Glomerular visceral epithelial cell (primary cell): ENCODE measurements at regions not wholly inside any gene's neighbourhood (a gene's known extent, or its start where the extent isn't known, plus 50 kb on each side); places are given as distances from the start of the nearest gene placed in this dataset.

ENCODE experiments used
- DNase-seq: peaks from one replicate; pipeline ENCODE4 v3.0.0-alpha.2; 2016; ENCODE audit errors: extremely low spot score

DNA sequence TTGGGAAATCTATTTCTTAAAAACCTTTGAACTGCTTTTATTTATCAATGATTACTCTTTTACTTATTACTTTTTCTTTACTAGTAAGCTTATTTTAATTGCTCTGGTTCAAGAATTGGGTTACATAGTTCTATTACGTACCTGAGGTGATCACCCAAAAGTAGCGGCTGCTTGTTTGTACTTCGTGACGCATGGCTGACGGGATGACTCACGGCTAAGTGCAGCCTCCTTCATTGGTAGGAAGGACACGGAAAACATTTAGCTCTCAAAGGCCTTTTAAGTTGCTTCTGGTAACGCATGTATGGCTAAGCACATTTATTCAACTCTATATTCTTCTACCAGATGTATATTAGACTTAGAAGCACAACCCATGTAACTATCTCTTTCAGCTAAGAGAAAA, 285.8 kb upstream of the SP4 start:
- no peak for DNase-seq

- DNase-seq: no peak
Observed at GRCh38 chr7:21146642-21147423, 281.1 kb upstream of the SP4 start.

GRCh38 chr7:21149809-21150208, 278.1 kb upstream of the SP4 start:
- no peak for DNase-seq

DNA sequence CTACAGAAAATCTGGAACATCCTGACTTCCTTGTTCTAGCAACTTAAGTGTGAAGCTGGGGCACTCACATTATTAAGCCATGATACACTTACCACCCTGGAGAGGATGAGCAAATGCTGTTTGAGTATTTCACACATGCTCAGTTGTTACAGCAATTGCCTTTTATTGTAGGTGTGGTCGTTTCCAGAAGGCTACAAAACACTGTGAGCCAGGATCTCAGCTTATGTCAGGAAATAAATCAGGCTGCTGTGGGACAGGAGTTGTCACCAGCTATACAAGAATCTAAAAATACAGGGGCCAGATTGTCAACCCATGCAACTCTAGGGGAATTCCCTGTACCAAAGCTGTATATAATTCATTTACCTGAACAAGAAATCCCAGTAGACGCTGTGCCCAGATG, 273.3 kb upstream of the SP4 start:
- no peak for DNase-seq

DNA sequence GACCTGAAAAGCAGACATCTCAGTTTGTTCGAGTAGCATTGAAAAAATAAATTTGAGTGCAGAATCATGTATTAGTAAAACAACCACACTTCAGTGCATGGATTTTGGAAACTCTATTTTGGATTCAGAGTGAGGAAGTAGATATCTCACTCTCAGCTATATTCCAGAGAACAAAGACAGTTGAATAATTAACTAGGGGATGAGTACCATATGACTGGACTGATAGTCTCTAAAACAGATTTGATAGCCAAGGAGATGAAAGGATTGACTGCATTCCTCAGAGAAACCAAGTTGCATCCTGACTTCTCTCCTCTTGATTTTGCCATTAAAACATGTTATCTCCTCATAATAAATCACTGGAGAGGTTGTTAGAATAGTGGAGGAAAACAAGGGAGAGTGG, 268.4 kb upstream of the SP4 start:
- DNase-seq: no peak

- DNase-seq: no peak
Observed at GRCh38 chr7:21160401-21160800, 267.5 kb upstream of the SP4 start.

- DNase-seq: no peak
Observed at GRCh38 chr7:21167942-21168341, 259.9 kb upstream of the SP4 start.

GRCh38 chr7:21169667-21170580, 258.0 kb upstream of the SP4 start:
- DNase-seq: no peak

GRCh38 chr7:21172800-21173199, 255.1 kb upstream of the SP4 start:
- no peak for DNase-seq

GRCh38 chr7:21173436-21173835, 254.4 kb upstream of the SP4 start:
- DNase-seq: no peak

DNA sequence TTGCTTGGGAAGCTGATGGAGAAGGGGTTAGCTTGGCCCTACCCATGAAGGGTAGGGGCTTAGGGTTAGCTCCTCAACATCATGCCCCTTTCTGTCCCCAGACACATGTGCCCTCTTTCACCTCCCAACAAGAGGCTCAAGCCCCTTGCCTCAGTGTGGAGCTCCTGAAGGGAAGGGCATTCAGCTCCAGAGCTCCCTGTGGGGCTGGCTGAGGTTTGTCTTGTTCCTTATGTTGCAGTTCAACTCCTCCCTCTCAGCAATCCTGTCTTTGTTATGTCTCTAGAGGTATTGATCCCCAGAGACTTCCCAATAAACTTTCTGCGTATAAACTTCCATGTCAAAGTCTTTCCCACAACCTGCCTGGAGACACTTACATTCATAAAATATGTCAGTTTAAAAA, 252.2 kb upstream of the SP4 start:
- no peak for DNase-seq

- DNase-seq: no peak
Observed at GRCh38 chr7:21184942-21185652, 242.8 kb upstream of the SP4 start.

DNA sequence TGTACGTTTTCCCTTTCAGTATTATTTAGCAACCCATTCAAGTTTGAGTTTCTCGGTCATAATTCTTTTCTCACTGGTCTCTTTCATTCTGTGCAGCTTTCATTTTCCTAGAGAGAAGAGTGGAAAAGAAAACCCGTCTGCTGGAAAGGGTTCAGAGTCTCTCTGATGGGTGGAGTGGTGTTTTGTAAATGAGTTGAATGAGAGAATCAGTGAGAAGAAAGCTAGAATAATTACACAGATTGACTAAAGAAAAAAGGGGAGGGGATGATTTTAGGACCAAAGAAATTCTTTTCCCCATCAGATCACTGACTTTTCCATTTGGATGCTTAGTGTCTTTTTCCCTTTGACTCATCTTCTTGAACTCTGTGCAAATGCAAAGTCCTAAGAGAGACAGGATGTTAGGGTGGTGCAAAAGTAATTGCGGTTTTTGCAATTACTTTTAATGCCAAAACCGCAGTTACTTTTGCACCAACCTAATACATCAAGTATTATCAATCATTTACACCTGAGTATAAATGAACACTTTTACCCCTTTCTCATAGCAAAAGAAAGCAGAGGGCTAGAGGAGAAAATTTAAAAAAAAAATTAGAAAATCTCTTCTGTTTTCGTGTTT, 242.1 kb upstream of the SP4 start:
- no peak for DNase-seq

DNA sequence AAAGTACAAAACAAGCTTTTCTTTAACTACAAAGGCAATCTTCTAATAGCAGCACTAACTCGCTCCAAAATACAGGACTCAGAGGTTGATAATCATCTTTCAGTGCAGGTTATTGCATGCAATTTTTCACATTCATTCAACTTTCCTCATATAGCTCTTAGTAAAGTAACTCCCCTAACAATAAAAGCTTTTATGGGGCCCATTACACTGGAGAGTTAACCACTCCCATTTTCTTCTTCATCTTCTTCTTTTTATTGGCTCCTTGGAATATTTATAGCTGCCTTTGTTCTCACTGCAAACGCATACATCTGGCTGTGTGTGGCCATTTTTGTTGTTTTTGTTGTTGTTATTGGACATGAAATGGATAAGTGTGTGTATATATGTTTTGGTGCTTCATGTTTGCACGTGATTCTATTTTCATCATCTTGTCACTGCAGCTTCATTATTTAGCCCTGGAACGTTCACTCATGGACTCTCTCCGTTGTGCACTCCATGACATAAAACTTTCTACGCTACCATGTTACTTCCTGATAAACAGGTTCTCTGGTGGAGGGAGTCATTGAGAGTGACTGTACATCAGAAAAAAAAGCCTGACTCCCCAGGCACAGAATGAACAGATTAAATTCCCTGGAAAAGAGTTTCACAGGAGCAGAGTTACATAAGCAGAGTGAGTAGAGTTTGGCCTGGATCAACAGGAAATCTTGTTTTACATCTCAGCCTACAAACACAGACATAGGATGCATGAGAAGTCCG, 236.4 kb upstream of the SP4 start:
- DNase-seq: no peak

DNA sequence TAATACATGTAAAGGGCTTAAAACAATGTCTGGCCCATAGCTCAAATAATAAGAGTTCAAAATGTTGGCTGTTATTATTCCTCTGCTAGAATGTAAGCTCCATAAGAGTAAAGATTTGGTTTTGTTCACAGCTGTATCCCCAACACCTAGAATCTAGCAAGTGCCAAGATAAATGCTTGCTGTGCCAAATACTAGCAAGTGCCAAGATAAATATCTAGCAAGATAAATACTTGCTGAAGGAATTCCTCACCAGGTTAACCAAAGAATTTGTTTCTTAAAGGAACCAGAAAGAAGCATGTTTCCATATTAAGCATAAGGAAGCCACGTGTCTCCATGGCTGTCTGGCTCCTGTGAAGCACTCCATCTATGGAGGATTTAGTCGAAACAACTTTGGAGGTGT, 235.2 kb upstream of the SP4 start:
- no peak for DNase-seq

DNA sequence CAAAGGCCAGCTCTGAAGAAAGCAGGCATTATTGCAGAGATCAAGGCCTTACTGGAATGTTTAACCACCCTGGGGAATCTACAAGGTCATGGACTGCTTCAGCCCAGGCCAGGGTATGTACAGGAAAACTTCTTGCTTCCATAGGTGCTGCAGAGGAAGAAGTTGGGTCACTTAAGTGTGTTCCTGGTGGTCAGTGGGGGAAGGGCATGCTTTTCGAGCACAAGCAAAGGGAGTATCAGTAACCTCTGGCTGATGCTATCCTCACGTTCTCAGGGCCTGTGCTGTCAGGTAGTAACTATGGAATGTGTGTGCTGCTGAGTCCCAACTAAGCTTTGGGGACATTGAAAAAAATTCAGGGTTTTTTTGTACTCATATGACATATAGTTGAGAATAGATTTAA, 234.0 kb upstream of the SP4 start:
- no peak for DNase-seq

GRCh38 chr7:21194936-21195335, 232.9 kb upstream of the SP4 start:
- DNase-seq: no peak

DNA sequence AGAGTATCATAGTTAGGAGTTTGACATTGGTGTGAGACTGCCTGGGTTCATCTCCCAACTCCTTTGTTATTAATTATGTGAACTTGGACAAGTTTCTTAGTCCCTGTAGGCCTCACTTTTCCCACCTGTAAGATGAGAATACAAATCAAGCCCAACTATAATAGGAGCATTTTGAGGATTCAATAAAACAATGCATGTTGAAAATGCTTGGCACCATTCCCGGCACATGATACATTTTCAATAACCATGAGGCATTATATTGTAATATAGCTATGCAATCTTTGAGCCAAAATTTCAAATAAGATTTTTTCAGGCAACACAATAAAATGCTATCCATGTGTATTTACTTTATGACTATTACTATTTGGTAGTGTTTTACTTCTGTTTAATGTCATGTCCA, 229.0 kb upstream of the SP4 start:
- DNase-seq: no peak

DNA sequence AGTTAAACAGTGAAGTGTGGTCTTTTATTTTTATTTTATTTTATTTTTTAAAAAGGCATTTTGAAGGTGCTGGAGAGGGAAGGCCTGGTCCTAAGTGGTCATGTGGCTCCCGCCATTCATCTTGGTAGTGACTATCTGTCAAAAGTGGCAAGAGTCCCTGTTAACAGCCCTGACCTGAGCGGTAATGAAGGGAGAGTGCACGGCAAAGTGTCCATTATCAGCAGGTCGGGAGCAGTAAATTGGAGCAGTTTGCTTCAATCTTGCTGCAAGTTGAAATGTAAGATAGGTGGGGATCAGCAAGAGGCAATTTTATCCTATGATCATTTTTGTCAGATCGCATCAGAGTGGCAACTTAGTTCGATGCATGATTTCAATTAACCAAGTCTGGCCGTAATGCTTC, 227.4 kb upstream of the SP4 start:
- DNase-seq: no peak

- DNase-seq: no peak
Observed at GRCh38 chr7:21214657-21215056, 213.2 kb upstream of the SP4 start.

GRCh38 chr7:21215307-21215706, 212.6 kb upstream of the SP4 start:
- no peak for DNase-seq
